NCI-H146 (cell line): ENCODE measurements at regions not wholly inside any gene's neighbourhood (a gene's known extent, or its start where the extent isn't known, plus 50 kb on each side); places are given as distances from the start of the nearest gene placed in this dataset.

ENCODE experiments used
- DNase-seq: peaks from one replicate; lab custom pipeline; 2025; lab: John Stamatoyannopoulos, UW

DNA sequence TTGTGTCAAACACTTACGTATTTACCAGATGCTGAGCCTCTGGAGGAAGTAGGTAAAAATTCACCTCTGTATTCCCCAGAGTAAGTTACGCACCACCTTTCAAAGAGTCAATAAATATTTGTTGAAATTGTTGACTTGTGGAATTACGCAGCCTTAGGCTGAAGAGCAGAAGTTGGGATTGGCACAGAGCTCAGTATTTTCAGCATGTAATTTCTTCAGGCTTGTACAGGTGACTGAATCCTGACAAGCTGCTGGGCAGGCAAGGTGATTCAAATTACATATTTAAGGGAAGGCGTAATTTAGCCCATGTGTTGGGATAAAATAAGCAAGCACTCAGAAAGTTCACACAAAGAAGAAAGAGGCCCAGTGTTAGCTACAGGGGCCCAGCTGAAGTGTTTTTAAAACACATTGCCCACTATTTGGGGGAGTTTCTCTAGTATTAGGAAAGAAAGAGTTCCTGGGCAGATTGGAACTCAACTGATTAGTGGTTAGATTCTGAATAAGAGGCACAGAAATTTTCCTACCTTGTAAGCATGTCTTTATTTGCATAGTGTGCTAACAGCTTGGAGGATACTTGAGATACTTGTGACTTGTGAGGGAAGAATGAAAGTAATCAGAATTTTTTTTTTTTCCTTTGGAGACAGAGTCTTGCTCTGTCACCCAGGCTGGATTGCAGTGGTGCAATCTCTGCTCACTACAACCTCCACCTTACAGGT is 165.3 kb upstream of the FBXL7 start:
- no peak for DNase-seq

DNA sequence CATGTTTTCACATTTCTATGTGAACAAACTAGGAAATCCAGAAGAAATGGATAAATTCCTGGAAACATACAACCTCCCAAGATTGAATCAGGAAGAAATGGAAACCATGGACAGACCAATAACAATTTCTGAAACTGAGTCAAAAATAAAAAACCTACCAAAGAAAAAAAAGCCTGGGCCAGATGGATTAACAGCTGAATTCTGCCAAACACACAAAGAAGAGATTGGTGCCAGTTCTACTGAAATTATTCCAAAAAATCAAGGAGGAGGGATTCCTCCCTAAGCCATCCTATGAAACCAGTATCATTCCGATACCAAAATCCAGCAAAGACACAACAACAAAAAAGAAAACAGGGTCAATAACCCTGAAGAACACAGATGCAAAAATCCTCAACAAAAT is 166.9 kb upstream of the FBXL7 start:
- no peak for DNase-seq

DNA sequence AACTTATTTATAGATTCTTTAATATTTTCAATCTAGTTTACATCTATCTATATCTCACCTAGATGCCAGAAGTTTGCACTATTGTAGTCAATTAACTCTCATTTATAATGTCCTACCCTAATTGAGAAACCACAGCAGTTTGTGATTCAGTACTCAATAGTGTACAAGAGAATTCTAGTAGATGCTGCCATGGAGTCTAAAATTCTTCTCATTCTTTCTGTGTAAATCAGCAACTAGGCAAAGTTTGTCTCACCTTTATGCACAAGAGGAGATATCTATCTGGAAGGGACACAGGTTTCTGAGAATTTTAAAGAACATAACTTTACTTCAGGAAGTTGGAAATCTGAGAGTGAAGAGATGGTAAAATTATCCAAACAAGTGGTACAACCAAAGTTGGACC is 173.0 kb upstream of the FBXL7 start:
- DNase-seq, result no peak

DNA sequence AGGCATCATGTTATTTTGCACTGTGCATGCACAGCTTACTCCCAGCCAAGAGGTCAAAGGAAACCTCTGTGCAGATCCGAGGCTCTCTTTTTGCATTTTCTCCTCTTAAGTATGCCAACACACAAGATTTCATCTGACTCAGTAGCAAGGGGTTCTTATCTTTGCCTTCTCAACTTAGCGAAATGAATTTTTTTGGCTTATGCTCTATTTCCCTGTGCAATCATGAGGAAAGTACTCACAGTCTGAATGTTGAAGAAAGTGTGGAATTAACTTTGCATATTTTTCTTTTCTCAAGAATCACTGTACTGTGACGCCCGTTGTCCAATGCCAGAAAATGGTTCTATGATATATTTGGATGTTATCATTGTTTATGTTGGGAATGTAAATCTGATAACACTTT is 173.5 kb upstream of the FBXL7 start:
- DNase-seq, result no peak

DNA sequence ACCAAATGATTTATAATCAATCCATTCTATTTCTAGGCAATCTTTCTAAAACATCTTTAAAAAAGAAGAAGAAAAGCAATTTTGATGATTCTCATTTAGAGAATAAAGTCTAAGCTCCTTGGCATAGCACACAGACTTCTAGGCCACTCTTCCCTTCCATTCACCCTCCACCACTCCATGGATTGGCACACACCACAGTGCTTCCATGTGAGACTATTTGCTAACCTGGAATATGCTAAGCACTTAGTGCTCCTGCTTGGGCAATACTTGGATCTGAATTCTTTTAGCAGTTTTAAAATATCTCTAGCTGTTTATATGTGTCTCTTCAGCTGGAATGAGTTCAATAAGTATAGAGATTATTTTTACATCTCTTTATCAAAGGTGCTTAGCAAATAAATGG is 177.6 kb upstream of the FBXL7 start:
- DNase-seq, result no peak

DNA sequence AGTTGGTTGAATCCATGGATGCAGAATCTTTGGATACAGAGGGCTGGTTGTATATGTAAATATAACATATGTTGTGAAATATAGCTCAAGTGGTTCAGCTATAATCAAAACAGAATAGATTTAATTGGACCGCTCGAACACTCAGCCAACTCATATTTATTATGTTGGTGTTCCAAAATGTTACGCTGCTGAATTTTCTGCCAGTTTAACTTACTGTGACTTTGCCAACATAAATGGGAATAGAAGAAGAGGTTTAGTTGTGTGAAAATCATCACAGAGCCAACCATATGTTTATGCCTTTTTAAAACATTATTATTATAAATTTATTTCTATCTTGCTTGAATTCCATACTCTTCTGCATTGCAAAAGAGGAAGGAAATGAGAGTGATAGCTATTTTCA is 178.2 kb upstream of the FBXL7 start:
- no peak for DNase-seq

DNA sequence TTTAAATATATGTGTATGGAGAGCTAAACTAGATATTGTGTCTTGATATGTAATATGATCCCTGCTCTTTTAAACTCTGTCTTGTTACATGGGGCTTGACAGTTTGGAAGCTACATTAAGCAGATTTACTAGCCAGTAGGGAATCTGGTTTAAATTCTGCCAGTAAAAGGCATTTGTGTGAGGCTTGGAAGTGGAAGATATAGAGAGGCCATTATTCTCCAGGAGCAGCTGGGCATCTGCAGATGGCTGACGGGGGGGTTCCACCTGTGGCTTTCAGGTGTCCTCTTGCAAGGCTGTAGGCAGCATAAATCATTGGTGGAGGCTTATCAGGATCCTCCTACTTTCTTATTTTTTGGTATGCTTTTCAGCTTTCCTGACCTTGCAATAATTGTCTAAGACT is 179.1 kb upstream of the FBXL7 start:
- no peak for DNase-seq

DNA sequence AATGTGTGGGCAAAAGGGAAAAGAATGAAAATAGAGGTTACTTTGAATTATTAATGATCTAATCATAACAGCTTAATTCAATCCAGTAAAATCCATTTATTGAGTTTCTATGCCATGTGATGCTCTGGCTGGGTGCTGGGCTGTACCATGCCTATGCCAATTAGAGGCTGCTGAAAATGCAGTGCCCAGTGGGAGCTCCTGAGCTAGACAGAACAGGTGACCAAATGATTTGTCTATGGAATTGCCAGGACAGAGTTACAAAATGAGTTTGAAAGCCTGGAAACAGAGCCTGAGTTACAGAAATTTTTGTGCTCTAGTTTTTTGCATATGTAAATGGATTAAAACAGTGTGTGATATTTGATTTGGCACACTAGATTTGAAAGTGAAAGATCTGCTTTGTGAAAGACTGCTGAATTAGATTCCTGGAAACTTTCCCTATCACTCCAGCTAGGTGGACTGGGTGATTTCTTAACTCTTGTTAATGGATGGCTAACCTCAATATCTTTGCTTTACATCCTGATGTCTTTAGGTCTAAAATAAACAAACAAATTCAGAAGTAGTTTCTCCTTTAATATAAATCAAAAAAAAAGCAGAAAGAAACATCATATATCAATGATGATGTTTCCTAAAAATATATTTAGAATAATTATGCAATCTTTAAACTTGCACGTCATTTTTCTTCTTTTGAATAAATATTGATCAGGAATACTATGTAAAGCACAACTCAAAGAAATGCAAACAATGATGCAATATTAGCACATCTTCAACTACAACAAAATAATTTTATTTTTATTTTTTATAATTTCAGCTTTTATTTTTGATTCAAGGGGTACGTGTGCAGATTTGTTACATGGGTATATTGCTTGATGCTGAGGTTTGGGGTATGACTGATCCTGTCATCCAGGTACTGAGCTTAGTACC is 194.8 kb upstream of the FBXL7 start:
- no peak for DNase-seq

DNA sequence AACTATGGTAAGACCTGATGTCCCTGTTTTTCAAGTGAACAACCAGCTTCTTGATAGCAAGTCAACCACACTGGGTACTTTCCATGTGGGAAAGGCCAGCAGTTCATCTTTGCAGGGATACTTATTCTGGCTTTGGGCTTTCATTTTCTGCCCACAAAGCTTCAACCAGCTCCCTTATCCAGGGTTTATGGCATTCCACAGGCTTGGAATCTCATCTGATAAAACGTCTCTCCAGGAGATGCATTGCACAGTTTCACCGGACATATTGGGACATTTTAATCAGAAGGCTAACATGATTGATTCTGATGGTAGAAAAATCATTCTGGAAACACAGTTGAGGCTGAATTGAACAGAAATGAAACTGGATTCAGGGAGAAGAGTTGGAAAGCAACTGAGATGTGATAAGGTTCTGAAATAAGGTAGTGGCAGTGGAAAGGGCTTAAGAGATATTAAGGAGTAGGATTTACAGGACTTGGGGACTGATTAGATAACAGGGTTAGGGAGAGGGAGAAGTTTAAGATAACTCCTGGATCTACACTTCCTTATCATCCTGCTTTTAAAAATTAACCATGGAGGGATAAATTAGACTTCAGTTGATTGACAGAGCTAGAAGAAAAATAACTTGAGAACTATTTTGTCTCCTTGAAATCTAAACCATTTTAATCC is 195.8 kb upstream of the FBXL7 start:
- DNase-seq, result no peak

DNA sequence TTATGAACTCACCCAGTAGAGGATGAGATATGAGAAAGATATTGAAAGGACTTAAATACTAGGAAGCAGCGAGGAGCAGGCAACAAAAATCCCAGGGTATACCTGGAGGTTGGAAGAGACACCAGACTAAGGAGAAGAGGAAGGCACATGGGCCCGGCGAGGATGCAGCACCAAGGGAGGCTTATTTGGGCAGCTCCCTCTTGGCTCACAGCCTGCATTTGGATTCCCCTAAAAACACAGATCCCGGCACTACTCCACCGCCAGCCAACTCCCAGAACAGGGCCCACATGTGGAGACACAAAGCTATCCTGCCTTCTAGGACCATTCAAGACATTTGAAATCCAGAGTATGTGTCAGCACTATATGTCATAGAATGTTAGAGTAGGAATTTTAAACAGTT is 199.8 kb upstream of the FBXL7 start:
- DNase-seq, result no peak

DNA sequence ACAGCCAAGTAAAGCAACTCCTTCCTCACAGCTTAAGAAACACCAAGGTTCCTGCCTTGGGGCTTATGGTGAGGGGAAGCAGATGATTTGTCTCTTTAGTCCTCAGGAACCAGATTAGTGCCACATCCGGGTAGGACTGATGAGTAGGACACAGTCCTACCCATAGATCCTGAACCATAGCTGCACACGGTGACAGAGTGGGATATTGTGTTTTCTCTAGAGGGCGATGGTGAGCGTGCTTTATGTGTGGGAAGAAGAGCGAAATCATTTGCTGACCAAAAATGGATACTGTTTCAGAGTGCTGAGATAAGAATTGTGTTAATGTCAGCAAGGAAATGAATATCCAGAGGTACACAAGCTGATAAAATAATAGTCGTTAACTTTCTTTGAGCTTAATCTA is 209.0 kb upstream of the FBXL7 start:
- no peak for DNase-seq

DNA sequence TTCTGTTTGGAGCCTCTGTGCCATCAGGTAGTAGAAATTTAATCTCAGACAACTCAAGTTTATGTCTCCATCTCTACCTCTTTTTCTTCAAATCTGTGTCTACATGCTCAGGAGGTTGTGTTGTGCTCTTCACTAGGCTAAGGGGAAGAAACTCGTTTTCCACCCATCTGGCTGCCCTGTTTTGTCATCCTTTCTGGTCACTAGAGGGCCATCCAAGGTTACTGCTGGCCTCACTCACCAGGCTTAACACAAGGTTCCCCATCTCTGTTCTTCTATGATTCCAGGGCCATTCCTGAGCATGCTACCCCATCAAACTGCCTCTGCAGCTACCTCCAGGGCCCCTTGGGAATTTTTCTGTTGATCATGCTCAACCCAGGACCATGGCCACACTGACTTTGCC is 213.3 kb upstream of the FBXL7 start:
- no peak for DNase-seq

DNA sequence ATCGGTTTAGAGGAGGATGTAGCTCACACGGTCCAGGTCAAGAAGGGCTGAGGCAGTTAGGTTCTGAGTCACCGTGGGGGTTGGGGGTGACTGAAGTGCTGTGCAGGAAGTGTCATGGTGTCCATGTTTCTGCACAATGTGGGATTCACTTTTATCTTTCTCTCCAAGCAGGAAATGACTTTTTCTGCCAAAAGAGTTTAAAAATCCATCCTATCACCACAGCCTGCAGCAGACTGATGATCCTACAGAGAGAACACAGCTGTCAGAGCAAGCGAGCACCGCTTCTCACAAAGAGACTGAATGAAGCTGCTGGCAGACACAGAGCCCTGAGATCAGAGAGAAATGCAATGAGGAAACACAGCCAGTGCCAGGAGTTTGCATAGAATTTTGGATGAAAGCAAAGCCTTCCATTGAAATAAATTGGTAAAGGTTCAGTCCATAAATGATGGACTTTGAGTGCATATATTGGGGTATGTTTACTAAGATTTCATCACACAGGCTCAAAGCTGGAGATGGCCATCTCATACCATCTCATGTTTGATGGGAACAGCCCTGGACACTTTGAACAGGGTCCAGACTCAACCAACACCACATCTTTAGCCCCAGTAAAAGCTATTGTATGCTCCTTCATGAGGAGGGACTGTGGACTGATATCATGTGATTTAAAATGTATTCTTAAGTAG is 213.9 kb upstream of the FBXL7 start:
- no peak for DNase-seq

DNA sequence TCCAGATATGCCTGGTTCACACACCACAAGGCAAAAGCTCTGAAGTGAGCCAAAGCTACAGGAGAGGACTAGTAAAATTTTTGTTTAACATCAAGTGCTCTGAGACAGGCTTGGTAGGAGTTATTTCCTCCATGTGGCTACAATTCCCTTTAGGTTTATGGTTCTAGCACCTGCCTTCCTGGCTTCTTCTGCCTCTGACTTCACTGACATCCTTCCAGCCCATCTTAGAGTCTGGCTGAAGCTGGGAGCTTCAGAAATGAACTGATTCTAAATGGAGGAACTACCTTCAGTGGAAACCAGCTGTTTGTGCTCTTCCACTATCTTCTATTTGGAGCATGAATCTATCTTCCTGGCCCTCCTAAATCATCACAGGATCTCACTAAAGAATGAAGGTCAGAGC is 215.3 kb upstream of the FBXL7 start:
- no peak for DNase-seq

DNA sequence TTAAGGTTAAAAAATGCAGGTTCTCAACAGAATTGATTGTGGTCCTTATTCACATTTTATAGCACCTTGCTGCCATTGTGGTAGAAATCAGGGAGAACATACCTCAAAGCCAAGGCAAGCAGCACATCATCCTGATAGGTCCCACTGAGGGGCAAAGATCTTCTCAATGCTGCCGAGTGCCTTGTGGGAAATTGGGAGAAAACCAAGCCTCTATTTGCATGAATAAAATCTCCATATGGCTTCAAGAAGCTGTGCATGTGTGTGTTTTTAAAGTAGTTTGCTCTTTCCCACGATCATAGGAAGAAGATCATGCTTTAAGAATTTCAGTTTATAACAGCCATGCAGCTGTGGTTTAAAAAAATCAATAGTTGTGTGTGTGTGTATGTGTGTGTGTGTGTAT is 216.9 kb upstream of the FBXL7 start:
- DNase-seq, result no peak

DNA sequence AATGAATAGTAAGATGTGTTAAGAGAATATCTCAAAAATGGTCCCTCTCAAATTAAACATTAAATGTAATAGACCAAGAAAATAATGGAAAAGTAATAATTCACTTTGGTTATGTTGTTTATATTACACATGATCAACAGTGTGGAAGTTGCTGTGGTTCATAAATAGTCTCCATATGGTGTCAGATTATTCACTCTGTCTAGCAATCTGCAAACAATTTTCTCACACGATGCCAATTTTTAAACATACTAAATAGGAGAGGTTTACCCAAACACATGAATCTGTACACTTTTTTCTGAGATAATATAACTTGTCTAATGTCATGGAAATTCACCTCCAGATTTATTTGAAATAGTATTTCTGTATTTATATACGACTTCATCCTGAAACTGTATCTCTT is 217.4 kb upstream of the FBXL7 start:
- no peak for DNase-seq

DNA sequence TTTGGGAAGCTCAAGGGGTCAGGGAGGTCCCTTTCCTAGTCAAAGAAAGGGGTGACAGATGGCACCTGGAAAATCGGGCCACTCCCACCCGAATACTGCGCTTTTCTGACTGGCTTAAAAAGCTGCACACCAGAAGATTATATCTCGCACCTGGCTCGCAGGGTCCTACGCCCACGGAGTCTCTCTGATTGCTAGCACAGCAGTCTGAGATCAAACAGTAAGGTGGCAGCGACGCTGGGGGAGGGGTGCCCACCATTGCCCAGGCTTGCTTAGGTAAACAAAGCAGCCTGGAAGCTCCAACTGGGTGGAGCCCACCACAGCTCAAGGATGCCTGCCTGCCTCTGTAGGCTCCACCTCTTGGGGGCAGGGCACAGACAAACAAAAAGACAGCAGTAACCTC is 228.4 kb upstream of the FBXL7 start:
- DNase-seq, result peak; percentile 0

DNA sequence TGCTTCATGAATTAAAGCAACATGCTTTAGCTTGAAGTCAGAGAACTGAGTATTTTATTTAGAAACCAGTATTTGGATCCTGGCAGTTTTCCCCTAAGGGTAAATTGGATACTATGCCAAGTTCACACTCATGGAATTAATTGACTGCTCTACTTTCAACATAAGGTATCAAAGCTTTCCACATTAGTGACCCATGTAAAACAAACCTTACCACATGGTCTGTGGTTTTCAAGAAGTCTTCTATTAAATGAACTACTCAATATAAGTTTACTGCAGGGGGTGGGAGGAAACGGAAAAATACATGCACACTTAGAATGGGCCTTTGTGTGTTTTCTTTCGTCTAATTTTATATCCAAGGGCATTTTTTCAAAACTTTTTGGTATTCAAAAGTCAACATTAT is 232.0 kb upstream of the FBXL7 start:
- no peak for DNase-seq

DNA sequence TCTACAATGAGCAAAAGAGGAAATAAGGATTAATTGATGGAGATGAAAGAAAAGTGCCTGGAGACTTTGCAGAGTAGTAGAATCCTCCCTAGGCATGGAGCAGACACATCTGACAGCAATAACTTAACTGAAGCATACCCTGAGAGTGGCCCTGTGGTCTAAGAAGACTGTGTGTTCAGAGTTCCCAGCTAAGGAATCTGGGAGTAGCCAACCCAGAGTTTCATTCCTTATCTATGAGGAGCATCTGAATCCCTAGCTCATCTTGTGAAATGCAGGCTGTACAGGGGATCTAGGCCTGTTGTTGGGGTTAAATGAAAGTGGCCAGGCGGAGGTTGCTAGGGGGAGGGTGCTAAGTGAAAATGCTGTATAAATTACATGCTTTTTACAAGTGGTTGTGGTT is 233.1 kb upstream of the FBXL7 start:
- no peak for DNase-seq

DNA sequence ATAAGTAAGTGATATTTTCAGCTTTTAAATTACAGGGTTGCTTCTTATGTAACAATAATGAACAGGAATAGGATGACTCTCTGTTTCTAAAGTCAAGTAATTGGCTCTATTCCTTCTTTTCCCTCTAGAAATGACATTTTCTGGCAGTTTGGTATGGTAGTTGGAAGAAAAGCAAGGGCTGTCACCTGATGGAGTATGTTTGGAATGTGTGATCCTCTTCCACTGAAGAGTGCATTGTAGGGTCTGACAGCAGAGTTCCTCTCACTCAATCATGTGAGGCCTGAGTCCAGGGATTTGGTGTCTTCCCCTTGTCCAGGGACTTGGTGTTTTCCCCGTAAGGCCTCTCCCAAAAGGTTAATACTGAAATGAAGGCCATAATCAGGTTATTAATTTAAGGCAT is 233.8 kb upstream of the FBXL7 start:
- no peak for DNase-seq

DNA sequence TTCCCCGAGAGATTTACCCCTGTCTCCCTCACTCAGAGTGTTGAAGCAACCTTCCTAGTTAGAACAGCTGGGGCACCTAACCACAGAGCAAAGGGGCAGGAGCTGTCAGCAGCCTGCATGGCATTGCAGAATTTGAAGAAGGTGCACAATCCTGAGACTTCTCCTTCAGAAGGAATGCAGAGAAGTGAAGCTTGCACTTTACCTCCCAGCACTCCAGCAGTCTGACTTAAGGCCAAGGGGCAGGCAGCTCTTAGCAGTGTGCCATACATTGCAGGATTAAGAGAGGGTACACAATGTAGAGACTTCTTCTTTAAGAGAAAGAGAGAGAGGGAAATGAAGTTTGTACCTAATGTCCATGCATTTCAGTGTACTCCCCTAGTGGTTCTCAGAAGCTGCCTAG is 236.0 kb upstream of the FBXL7 start:
- DNase-seq, result no peak

DNA sequence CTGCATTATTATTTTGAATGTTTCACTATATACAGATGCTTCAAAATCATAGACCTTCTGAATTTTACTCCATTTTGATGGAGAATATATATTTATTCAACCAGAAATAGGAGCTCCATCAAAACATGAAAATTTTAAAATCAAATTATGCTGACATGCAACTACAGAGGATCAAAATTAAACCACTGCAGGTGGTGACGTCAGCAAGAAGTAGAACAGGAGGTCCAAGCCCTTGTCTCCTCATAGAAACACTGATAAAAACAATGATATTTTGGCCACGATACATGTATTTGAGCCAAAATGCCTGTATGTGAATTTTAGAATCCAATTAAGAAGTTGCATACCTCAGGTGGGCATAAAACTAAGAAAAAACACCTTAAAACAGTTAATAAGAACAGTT is 236.6 kb upstream of the FBXL7 start:
- DNase-seq, result no peak
